Head of caudate nucleus (tissue), 42 donors: ENCODE measurements at regions not wholly inside any gene's neighbourhood (a gene's known extent, or its start where the extent isn't known, plus 50 kb on each side); places are given as distances from the start of the nearest gene placed in this dataset.

ENCODE experiments used
- DNase-seq, 42 donors: peaks; one replicate each; pipeline versions ENCODE4 v3.0.0 to v3.0.0-alpha.2; 2020 to 2021; ENCODE audit warnings: mixed read lengths in 7 of 42
- intact Hi-C: fragments of 100-400 bp; cut with DNase I; formaldehyde crosslinking; loops from one replicate; pipeline ENCODE4 v1.15.0; 2022

- DNase-seq: no peak
- intact Hi-C loops: no loop called here
These were observed 154.3 kb downstream of the PALM2AKAP2 start for GRCh38 chr9:109934136-109934856.

DNA sequence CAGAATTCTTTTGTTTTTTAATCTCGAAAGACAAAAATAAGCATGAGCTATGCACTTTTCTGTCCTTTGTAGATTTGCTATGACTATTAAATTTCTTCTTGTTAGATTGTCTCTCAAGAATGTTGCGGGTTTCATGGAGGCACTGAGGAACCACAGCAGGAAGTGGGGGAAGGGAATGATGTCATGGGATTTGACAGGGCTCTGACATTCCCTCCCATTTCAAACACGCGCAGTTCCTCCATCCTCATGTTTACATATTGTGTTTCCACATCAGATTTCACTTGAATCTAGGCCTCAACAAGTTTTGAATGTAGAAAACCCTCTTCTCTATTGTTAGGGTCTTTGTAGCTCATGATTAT, 154.8 kb downstream of the PALM2AKAP2 start:
- DNase-seq: no peak
- intact Hi-C loops: no loop called here

DNA sequence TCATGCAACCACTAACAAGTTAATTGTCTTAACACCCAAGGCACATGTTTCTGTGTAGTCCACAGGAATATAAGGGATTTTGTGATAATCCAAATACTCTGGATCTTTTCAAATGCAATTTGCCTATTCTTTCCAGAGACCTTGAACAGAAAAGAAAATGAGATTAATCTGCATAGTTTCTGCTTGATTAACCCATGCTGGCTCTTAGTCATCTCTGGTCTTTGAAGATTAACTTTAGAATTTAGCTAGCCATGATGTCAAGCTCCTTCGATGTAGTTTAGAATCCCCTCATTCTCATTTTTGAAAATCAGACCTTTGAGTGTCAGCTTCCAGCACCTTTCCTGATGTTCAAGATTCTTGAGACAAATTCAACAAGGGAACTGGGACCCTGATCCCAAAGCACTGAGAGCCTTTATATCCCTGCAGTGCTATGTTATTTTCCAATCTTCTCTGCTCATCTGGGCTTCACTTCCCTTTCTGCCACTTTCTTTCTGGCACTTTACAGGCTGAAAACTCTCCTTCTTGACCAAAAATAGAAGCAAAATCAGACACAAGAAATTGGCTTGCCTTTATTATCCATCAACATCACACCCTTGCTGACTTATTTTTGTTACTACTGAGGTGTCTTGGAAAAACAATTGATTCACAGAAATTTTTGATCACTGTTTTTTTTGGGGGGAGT, 155.5 kb downstream of the PALM2AKAP2 start:
- intact Hi-C loops: no loop called here
- no peak for DNase-seq

DNA sequence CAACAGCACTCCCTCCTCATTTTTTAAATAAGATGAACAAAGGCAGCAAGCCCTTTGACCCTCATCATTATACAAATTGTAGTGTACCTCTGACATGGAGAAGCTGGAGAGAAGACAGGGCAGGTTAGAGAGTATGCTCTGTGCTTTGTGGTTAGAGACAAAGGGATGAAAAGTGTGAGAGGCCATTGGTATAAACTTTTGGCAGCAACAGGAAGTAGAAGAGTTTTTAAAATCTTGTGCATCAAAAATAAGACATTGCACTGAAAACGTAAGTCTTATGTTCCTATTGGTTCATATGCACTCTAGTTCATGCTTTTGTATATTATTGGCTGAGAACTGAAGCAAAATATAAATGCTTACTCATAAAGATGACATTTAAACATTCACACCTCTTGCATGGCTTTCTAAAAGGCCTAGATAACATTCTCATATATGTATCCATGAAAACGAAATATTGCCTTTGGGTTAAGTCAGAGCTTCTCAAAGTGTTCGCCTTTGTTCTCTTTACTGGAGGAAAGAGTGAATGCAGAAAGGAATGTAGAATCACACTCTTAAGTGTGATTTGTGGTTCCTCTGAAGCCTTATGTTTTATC, 158.0 kb downstream of the PALM2AKAP2 start:
- intact Hi-C loops: no loop called here
- DNase-seq: no peak

DNA sequence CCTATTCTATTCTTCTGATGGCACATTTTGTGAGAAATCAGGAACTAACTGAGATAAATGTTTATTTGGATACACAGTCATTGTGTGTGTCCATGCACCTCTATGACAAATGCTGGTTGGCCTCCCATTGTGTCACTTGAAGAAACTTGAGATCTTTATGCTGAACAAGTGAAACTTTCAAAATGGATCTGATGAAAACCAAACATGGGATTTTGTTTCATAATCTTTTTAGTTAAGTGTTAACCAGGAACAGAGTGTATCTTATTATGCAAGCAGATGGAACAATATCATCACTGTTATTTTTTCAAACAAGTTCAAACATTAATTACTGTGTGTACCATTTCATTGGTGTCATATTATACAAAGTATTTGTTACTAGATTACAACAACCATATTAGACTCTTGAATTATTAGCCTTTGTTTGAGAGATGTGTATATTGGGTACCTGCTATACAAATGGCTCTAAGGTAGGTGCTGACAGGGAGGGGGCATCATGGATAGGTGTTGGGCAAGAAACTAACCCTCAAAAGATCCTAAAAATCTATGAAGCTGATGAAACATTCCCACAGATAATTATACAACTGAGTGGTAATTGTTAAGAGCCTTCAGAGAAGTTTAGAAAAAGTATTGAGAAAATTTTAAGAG, 159.8 kb downstream of the PALM2AKAP2 start:
- intact Hi-C loops: no loop called here
- no peak for DNase-seq

GRCh38 chr9:109940561-109940960, 160.6 kb downstream of the PALM2AKAP2 start:
- no peak for DNase-seq
- intact Hi-C loops: no loop called here

- no peak for DNase-seq
- intact Hi-C loops: no loop called here
These were observed 161.8 kb downstream of the PALM2AKAP2 start for GRCh38 chr9:109941771-109942170.

DNA sequence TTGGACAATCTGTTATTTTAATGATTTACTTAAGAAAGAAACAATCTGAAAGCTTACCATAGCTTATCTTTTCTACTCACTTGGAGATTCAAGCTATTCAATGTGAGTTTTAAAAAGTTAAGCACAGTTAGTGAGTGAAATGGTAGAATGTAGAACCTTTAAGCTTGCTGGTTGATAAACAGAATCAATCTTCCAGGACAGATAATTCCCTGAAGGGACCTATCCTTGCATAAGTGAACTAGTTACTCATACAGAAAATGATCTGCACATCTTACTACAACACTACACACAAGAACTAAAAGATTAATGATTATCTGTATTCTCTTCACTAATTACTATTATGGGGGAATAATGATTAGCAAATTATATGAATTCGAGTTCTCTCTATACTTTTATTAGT, 165.6 kb downstream of the PALM2AKAP2 start:
- DNase-seq: no peak

GRCh38 chr9:109948453-109948852, 168.5 kb downstream of the PALM2AKAP2 start:
- DNase-seq: no peak
- intact Hi-C loops: no loop called here

More for the DNA sequence above, 165.6 kb downstream of the PALM2AKAP2 start:
- intact Hi-C loops: no loop called here

GRCh38 chr9:109950710-109951443, 170.9 kb downstream of the PALM2AKAP2 start:
- intact Hi-C loops: no loop called here
- DNase-seq: no peak

GRCh38 chr9:109953300-109953699, 173.3 kb downstream of the PALM2AKAP2 start:
- intact Hi-C loops: no loop called here
- DNase-seq: no peak

GRCh38 chr9:109953813-109954497, 174.0 kb downstream of the PALM2AKAP2 start:
- no peak for DNase-seq
- intact Hi-C loops: no loop called here

DNA sequence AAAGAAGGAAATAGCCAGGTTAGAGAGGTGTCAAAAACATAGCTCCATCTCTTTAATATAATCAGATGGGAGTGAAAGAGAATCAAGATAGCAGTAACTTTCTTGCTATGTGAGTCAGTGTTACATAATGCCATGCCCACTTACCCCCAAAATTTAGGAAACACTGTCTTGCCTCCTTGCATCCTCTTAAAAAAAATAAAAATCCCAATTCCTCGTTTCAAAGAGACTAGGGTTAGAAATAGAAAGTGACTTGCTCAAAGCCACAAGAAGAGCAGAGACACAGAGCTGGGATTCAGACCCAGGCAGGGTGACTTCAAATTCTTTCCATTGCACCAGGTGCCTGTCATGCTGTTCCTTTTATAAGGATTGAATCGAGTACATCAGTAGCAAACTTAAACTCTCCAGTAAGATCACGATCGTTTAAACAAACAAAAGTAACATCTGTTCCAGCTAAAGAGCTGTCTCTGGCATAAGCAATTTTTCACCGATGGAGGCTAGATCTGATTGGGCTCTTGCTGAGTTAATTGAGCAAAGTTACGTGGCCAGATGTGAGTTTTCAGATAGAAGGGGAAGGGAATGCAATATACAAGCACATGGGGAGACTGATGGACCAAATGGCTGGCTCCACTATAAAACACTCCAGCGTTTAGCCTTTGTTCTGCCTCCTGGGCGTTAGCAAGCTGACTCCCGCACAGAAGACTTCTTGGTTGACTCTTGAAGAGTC, 176.9 kb downstream of the PALM2AKAP2 start:
- intact Hi-C loops: no loop called here
- DNase-seq: no peak

DNA sequence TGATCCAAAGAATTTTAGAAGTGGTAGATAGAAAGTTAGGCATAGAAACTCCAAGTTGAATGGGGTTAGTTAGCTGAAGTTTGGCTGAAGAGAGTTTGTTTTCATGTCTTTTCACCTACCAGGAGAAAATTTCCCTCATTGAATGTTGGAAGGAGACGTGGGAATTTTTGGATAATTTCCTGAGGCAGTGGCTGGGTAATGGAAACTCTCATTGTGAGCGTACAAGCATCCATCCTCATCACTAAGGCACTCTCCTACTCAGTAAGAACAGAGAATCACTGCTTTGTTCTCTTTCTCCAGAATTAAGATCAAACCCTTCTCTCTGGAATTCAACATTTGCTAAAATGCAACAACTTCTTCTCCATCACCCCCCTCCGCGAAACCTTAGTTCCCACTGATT, 179.7 kb downstream of the PALM2AKAP2 start:
- intact Hi-C loops: no loop called here
- no peak for DNase-seq

DNA sequence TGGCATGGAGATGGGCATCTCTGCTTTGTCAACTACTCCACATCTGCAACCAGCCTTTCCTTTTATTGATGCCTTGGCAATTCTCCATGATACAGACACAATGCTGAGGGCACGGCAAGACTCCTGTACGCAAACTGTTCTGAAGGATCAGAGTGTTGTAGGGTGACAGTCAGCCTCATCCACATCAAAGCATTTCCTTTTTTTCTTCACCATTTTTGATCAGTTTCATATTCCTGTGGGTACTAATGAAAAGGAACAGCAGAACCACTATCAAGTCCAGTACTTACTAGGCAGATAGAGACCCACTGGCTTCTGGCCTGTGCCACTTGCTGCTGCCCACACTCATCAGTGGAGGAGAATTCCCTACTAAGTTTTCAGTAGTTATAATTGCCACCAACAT, 181.6 kb downstream of the PALM2AKAP2 start:
- DNase-seq: no peak

DNA sequence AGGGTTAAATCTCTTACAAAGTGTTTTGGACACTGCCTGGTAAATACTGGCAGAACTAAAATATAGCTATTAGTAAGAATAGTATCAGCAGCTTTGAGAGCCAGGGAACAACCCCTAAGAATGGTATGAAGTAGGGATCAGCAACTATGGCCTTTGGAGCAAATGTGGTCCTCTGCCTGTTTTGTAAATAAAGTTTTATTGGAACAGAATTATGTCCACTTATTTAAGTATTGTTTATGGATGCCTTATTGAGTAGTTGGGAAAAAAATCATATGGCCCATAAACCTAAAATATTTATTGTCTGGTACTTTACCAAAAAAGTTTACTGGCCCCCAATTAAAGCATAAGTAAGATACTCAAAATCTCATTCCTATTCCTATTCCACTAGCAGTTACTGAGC, 182.2 kb downstream of the PALM2AKAP2 start:
- no peak for DNase-seq
- intact Hi-C loops: no loop called here

More for the DNA sequence above, 181.6 kb downstream of the PALM2AKAP2 start:
- intact Hi-C loops: no loop called here

DNA sequence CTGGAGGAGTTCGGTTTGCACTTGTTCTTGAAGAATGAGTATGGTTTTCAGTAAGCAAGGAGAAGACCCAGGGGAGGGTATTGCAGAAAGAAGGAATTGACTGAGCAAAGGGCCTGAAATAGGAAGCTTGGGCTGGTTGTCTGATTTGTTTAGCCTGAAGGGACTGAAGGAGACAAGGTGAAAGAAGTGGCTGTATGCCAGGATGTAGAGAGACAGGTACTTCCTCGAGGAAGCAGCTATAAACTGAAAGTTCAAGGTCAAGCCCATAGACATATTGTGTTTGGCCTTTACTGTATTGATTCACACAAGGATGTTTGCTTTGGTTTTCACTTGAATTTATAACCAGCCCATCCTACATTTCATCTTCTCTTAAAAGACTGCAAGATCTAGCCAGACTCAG, 183.1 kb downstream of the PALM2AKAP2 start:
- DNase-seq: no peak
- intact Hi-C loops: no loop called here

GRCh38 chr9:109966643-109967368, 186.8 kb downstream of the PALM2AKAP2 start:
- intact Hi-C loops: no loop called here

More at GRCh38 chr9:109966643-109967368, 186.8 kb downstream of the PALM2AKAP2 start:
- DNase-seq: no peak
